GM21825 (cell line): ENCODE measurements at regions not wholly inside any gene's neighbourhood (a gene's known extent, or its start where the extent isn't known, plus 50 kb on each side); places are given as distances from the start of the nearest gene placed in this dataset.
"Not testable (repeated sequence)": the region's sequence is repeated elsewhere in the genome, so short reads cannot be mapped to it uniquely, and the experiment has no call there.

Experiments
- ATAC-seq: cut with Tn5 transposase; IDR thresholded peaks from one replicate; pipeline ENCODE4 v1.9.1; 2021; ENCODE audit warnings: mild to moderate bottlenecking, moderate library complexity; ENCODE audit not compliant: unreplicated experiment

DNA sequence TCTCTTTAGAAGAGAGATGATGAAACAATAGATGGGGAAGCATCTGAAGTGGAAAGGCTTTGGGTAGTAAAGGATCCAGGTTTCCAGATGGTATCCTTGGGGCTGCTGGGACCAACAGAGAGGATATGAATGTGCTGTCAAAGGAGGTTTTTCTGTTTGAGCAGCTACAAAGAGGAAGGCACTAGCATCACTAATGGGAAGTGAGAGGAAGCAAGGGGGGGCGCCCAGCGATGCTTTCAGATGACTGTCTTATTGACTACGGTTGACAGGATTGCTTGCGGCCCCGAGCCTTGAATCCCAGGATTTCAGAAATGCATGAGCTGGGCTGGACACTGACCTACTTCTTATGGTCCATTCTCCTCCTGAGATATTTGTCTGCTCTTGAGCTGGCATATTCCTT is 103.8 kb upstream of the GALNT15 start:
- ATAC-seq, result no peak

DNA sequence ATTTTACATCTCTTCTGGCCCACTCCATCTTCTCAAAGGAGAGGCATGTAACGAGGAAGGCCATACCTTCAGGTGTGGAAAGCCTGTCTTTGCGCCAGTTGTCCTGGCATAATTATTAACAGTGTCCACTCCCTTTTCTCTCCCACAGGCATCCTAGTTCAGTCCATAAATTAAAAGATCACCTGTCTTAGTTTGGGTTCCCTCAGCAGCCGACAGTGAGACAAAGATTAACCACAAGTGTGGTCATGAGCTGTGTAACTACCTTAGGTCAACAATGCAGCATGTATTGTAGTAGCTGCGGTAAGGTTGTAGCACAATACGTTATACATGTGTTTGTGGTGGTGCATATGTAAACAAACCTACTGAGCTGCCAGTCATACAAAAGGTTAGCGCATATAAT is 103.3 kb upstream of the GALNT15 start:
- no peak for ATAC-seq

DNA sequence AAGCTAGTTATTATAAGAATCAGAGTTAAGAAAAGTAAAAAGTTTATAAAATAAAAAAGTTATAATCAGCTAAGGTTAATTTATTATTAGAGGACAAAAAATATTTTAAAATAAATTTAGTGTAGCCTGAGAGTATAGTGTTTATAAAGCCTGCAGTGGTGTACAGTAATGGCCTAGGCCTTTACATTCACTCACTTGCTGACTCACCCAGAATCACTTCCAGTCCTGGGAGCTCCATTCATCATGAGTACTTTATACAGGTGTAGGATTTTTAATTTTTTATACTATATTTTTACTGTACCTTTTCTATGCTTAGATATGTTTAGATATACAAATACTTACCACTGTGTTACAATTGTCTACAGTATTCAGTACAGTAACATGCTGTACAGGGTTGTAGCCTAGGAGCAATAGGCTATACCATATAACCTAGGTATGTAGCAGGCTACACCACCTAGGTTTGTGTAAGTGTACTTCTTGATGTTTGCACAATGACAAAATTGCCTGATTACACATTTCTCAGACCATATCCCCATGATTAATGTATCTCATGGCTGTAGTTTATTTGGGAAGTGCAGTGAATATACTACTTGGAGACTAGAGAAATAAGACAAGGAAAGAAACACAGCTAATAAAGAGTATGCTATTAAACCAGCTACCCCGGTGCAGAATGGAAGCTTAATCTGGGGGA is 101.9 kb upstream of the GALNT15 start:
- no peak for ATAC-seq

DNA sequence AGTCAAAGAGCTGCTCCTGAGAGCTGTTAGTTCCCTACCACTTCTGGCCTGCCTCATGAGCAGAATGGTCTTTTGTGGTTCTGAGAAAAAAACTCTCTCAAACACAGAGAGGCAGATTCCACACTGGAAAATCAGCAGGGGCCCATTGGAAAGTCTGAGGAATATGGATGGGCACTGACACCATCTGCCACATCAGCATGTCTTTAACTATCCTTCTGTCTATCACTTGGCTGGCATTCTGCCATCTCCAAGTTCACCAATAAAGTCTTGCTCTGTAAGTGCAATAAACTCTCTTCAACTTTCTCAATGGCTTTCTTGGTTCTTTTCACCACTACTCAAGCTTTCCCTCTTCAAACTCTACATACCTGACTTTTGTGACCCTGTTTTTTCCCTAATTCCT is 101.3 kb upstream of the GALNT15 start:
- no peak for ATAC-seq

GRCh38 chr3:16073990-16074671 is 100.3 kb upstream of the GALNT15 start:
- ATAC-seq, result not testable (repeated sequence)

DNA sequence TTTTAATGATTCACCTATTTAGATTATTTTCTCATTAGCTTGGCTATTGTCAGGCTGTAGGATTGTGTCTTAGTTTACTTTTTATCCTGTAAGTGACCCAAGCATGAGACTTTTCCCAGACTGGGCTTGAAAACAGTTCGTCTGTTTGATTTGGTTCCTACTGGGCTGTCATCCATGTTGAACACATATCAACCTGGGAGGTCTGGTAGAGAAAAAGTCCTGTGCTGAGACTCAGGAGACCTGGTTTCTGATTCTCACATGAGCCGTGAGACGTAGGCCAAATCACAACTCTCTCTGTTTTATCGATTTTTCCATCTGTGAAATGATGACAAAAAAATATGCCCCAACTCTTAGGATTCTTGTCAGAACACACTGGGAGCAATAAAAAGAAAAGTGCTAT is 98.8 kb upstream of the GALNT15 start:
- no peak for ATAC-seq

DNA sequence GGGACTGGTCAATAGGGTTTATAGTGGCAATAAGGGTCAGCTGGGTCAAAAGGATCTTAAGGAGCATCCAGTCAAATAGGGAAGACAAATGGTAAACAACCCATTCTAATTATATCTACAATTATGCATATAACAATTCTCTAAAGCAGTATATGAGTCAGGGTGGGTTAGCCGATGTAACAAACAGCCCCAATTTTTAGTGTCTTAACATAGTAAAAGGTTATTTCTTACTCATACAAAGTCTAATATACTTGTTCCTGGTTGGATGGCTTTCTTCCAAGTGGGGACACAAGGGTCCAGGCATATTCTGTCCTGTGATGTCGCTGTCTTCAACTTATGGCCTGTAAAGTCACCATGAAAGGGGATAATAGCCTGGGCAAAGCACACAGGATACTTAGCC is 97.9 kb upstream of the GALNT15 start:
- ATAC-seq, result no peak

DNA sequence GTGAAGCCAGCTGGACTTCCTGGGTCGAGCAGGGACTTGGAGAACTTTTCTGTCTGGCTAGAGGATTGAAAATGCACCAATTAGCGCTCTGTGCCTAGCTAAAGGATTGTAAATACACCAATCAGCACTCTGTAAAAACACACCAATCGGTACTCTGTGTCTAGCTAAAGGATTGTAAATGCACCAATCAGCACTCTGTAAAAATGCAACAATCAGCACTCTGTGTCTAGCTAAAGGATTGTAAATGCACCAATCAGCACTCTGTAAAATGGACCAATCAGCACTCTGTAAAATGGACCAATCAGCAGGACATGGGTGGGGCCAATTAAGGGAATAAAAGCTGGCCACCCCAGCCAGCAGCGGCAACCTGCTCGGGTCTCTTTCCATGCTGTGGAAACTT is 97.3 kb upstream of the GALNT15 start:
- ATAC-seq, result not testable (repeated sequence)

GRCh38 chr3:16077681-16078080 is 96.8 kb upstream of the GALNT15 start:
- not testable (repeated sequence) for ATAC-seq

GRCh38 chr3:16079519-16079918 is 95.0 kb upstream of the GALNT15 start:
- no peak for ATAC-seq

GRCh38 chr3:16081661-16082060 is 92.8 kb upstream of the GALNT15 start:
- ATAC-seq, result no peak

DNA sequence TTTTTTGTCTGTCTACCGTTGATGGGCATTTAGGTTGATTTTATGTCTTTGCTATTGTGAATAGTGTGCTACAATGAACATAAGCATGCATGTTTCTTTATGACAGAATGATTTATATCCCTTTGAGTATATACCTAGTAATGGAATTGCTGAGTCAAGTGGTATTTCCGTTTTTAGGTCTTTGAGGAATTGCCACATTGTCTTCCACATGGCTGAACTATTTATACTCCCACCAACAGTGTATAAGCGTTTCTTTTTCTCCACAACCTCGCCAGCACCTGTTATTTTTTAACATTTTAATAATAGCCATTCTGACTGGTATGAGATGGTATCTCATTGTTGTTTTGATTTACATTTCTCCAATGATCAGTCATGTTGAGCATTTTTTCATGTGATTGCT is 89.6 kb upstream of the GALNT15 start:
- ATAC-seq, result no peak

DNA sequence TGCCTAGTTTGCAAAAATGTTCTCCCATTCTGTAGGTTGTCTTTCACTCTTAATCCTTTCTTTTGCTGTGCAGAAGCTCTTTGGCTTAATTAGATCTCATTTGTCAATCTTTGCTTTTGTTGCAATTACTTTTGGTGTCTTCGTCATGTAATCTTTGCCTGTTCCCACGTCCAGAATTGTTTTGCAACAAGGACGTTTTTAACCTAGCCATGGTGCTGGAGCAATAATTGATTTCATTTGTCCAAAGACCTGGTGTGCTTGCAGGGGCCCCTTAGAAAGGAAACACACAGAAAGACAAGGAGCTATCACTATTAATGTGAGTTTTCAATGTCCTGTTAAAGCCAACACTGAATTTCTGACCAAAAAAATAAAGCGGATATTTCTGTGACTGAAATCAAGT is 89.1 kb upstream of the GALNT15 start:
- no peak for ATAC-seq

- ATAC-seq, result no peak
Observed at GRCh38 chr3:16085884-16086608, 88.4 kb upstream of the GALNT15 start.

- ATAC-seq, result no peak
Observed at GRCh38 chr3:16086690-16087089, 87.8 kb upstream of the GALNT15 start.

DNA sequence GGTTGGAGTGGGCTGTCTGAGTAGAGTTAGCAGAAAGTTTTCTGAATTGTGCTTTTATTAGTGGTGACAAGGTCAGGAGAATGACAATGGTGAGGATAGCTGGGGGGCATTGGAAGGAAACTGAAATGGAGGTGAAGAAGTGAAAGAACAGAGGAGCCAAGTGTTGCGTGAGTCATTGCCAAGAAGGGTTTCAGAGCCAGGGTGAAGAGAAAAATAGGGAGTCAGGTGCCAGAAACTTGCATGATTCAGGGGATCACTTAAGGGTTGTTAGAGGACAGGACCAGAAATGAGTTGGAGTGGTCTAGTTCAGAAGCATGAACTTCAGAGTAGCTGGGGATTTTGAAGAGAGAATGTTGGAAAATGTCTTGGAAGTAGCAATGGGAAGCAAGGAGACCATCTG is 86.0 kb upstream of the GALNT15 start:
- ATAC-seq, result no peak

GRCh38 chr3:16089521-16089920 is 85.0 kb upstream of the GALNT15 start:
- no peak for ATAC-seq

DNA sequence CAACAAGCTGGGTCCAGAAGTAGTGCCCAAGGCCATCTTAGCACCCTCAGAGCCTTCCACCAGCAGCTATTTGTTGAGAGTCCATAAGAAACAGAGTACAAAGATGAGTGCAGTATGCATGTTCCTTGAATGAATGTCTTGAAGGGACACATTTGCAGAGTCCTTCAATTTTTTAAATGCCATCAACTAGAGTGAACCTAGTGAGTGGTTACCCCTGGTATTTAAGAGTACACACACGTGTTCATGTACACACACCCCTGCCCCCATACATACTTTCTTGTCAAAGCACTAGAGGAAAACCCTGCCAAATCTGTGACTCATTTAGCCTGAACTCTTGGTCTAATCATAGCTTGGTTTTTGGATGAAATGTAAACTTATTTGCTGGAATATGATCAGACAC is 84.5 kb upstream of the GALNT15 start:
- ATAC-seq, result no peak

DNA sequence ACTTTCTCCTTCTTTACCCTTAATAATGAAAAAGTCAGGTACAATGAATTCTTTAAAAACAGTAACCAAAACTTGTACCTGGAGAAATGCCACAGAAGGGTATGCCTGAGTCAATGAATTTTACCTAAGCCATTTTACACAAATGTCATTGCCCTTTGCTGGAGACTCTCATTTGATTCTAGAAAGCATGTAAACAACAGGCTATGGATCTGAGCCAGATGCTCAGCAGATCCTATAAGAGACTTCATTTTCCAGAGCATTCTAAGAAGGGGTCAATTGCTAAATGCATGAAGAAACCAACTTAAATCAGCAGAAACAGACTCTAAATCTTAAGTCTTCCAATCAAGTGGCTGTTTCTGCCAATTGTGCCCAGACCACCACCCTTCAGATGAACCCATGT is 83.8 kb upstream of the GALNT15 start:
- ATAC-seq, result no peak

GRCh38 chr3:16092923-16093322 is 81.6 kb upstream of the GALNT15 start:
- ATAC-seq, result no peak

DNA sequence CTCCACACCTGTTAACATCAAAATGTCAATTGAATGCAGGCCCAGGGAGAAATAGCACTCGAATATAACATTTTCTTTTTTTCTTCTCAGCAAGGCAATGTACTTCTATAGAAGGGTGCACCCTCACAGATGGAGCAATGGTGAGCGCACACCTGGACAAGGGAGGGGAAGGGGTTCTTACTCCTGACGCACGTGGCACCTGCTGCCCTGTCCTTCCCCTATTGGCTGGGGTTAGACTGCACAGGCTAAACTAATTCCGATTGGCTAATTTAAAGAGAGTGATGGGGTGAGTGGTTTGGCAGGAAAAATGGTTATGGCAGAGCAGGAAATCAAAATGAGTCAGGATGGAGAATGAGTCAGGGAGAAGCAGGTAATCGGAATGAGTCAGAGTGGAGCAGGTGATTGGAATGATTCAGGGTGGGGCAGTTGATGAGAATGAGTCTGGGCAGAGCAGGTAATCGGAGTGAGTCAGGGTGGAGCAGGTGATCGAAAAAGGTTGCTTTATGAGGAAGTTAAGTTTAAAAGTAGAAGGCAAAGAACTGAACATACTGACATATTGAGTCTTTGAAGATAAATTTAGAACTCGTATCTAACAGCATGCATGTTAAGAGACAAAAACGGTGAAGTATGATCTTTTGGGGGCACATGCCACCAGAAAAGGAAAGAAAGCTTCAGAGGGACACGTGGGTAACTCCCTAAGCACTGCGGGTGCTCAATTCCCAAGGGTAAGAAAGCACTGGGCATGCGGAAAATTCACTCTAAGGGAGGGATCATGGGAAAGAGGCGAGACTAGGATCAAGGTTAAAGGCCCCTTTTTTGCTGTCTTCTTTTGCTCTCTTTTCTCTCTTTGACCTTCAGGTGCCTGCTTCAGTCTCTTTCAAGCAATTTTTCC is 72.9 kb upstream of the GALNT15 start:
- ATAC-seq, result no peak
